K562 (cell line): ENCODE measurements at regions not wholly inside any gene's neighbourhood (a gene's known extent, or its start where the extent isn't known, plus 50 kb on each side); places are given as distances from the start of the nearest gene placed in this dataset.

Experiments
- BHLHE40 ChIP-seq: IDR thresholded peaks from 2 replicates; pipeline ENCODE4 v1.6.1; 2011; ENCODE audit warnings: low read length, improper control_type of control experiment
- CBFA2T3 ChIP-seq: fragments of 450-650 bp; IDR thresholded peaks from 2 replicates; pipeline ENCODE4 v1.6.1; 2017
- DPF2 ChIP-seq: fragments of 450-650 bp; IDR thresholded peaks from 2 replicates; pipeline ENCODE4 v1.6.1; 2016
- FOXM1 ChIP-seq, 2 experiments: fragments of 450-650 bp in 1 of 2; sonication (generic) in 1 of 2; formaldehyde crosslinking in 1 of 2; IDR thresholded peaks; 2 replicates each; pipeline versions ENCODE4 v1.6.1 to v1.9.0; 2017 to 2022; ENCODE audit warnings: low read depth in 2 of 2, mild to moderate bottlenecking in 2 of 2, missing genetic modification reagents in 1 of 2, moderate library complexity in 1 of 2
- GABPA ChIP-seq: fragments of 200-800 bp; sonication (Bioruptor generic); conservative IDR thresholded peaks from 2 replicates; pipeline ENCODE4 v1.6.1; 2016; ENCODE audit warnings: low read depth, missing genetic modification characterization, missing compliant biosample characterization
- GATA2 ChIP-seq: sonication (generic); formaldehyde crosslinking; IDR thresholded peaks from 2 replicates; pipeline ENCODE4 v1.4.0; 2020; ENCODE audit warnings: mild to moderate bottlenecking, missing genetic modification reagents
- GATAD2A ChIP-seq: fragments of 450-650 bp; IDR thresholded peaks from 2 replicates; pipeline ENCODE4 v1.6.1; 2017
- HIVEP1 ChIP-seq: fragments of 250-450 bp; sonication (Bioruptor Pico); IDR thresholded peaks from 2 replicates; pipeline ENCODE4 v1.4.0; 2020; ENCODE audit warnings: mild to moderate bottlenecking
- JUND ChIP-seq, 2 experiments: IDR thresholded peaks; 2 replicates in 1 of 2; 3 replicates in 1 of 2; pipeline ENCODE4 v1.6.1; 2011; ENCODE audit warnings: borderline replicate concordance in 2 of 2, low read depth in 2 of 2, low read length in 2 of 2, improper control_type of control experiment in 1 of 2, missing biosample characterization in 1 of 2, missing genetic modification characterization in 1 of 2, missing genetic modification reagents in 1 of 2
- PHB2 ChIP-seq: fragments of 450-650 bp; IDR thresholded peaks from 2 replicates; pipeline ENCODE4 v1.6.1; 2017; ENCODE audit warnings: low read depth
- SMARCA4 ChIP-seq: fragments of 450-650 bp; IDR thresholded peaks from 2 replicates; pipeline ENCODE4 v1.6.1; 2016
- SNIP1 ChIP-seq: fragments of 450-650 bp; IDR thresholded peaks from 2 replicates; pipeline ENCODE4 v1.7.1; 2017; ENCODE audit warnings: low read depth, mild to moderate bottlenecking
- SRF ChIP-seq, 2 experiments: fragments of 250-450, 450-650 bp in 1 of 2; sonication (Bioruptor Pico) in 1 of 2; sonication (generic) in 1 of 2; formaldehyde crosslinking; IDR thresholded peaks; 2 replicates each; pipeline versions ENCODE4 v1.5.0 to v1.5.1; 2020 to 2022; ENCODE audit warnings: mild to moderate bottlenecking in 1 of 2, missing genetic modification reagents in 1 of 2
- TBL1XR1 ChIP-seq, 2 experiments: IDR thresholded peaks; 2 replicates each; pipeline ENCODE4 v1.6.1; 2012; ENCODE audit warnings: improper control_type of control experiment in 2 of 2, low read length in 2 of 2, mild to moderate bottlenecking in 1 of 2
- TCF3 ChIP-seq: sonication (generic); formaldehyde crosslinking; IDR thresholded peaks from 2 replicates; pipeline ENCODE4 v1.4.0; 2020; ENCODE audit warnings: mild to moderate bottlenecking, missing genetic modification reagents
- TF ChIP-seq, protein P1 (sequence below): fragments of 250-450 bp; sonication (Bioruptor Pico); IDR thresholded peaks from 2 replicates; pipeline ENCODE4 v1.9.0; 2021; ENCODE audit warnings: mild to moderate bottlenecking, inconsistent platforms
- TF ChIP-seq, protein P2 (sequence below): fragments of 450-650 bp; conservative IDR thresholded peaks from 2 replicates; pipeline ENCODE4 v1.6.1; 2016; ENCODE audit warnings: missing genetic modification characterization, low read depth, mild to moderate bottlenecking, control low read depth, missing compliant biosample characterization
- TF ChIP-seq, protein P3 (sequence below): sonication (generic); formaldehyde crosslinking; IDR thresholded peaks from 2 replicates; pipeline ENCODE4 v1.8.1; 2023; ENCODE audit warnings: mild to moderate bottlenecking, missing genetic modification reagents, moderate library complexity
- TF ChIP-seq, protein P4 (sequence below): fragments of 450-650 bp; IDR thresholded peaks from 2 replicates; pipeline ENCODE4 v1.6.1; 2016
- TF ChIP-seq, protein P5 (sequence below): fragments of 450-650 bp; IDR thresholded peaks from 2 replicates; pipeline ENCODE4 v1.6.1; 2016; ENCODE audit warnings: mild to moderate bottlenecking

DNA sequence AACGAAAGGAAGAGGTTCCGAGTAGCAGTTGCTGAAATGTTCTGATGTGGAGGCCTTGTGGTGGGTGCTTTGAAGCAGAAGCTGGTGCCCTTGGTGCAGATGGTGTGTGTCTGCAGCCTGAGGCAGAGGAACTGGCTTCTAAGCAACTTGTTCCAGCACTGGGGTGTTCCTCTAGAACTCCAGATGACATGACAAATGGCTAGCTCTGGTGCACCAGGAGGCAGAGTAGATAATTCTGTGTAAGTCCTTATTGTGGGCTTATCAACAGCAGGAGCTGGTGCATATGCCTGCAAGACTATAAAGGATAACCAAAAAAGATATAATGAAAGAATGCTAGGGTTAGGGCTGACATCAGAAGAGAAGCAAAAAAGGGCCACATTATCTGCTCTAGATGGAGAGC, 76.5 kb downstream of the ARL5B start (continued):
- TF ChIP-seq, protein P1, sequence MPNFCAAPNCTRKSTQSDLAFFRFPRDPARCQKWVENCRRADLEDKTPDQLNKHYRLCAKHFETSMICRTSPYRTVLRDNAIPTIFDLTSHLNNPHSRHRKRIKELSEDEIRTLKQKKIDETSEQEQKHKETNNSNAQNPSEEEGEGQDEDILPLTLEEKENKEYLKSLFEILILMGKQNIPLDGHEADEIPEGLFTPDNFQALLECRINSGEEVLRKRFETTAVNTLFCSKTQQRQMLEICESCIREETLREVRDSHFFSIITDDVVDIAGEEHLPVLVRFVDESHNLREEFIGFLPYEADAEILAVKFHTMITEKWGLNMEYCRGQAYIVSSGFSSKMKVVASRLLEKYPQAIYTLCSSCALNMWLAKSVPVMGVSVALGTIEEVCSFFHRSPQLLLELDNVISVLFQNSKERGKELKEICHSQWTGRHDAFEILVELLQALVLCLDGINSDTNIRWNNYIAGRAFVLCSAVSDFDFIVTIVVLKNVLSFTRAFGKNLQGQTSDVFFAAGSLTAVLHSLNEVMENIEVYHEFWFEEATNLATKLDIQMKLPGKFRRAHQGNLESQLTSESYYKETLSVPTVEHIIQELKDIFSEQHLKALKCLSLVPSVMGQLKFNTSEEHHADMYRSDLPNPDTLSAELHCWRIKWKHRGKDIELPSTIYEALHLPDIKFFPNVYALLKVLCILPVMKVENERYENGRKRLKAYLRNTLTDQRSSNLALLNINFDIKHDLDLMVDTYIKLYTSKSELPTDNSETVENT (CRISPR knock-in tag): no peak
- TF ChIP-seq TBL1XR1 (IDR thresholded peaks at IDR 0.05; ENCODE audit: low read length in 2 of 2) (0 out of 4 replicates have a peak, but pooled peaks of 1 of the 2 experiments have one; percentile 26), GATA2 (CRISPR knock-in tag) (peak; percentile 27; the same call in 1 of the 2 replicates), SMARCA4 (peak; percentile 79), GABPA (no peak), DPF2 (peak; percentile 92), SRF (CRISPR knock-in tag; IDR thresholded peaks at IDR 0.05) (no peak), FOXM1 (IDR thresholded peaks at IDR 0.05; ENCODE audit: low read depth) (peak; percentile 78; the same call in 1 of the 2 replicates), FOXM1 (CRISPR knock-in tag; IDR thresholded peaks at IDR 0.05; ENCODE audit: low read depth) (no peak), SNIP1 (no peak), BHLHE40 (0 out of 2 replicates have a peak, but pooled peaks have one; percentile 9), CBFA2T3 (peak; percentile 98), JUND (IDR thresholded peaks at IDR 0.05; ENCODE audit: borderline replicate concordance, low read depth, low read length) (no peak), JUND (tag; IDR thresholded peaks at IDR 0.05; ENCODE audit: borderline replicate concordance, low read depth, low read length) (peak; percentile 19; the same call in 1 of the 3 replicates), HIVEP1 (no peak), TCF3 (CRISPR knock-in tag) (peak; percentile 88), GATAD2A (0 out of 2 replicates have a peak, but pooled peaks have one; percentile 18), PHB2 (peak; percentile 61; the same call in 1 of the 2 replicates)
- TF ChIP-seq, protein P2, sequence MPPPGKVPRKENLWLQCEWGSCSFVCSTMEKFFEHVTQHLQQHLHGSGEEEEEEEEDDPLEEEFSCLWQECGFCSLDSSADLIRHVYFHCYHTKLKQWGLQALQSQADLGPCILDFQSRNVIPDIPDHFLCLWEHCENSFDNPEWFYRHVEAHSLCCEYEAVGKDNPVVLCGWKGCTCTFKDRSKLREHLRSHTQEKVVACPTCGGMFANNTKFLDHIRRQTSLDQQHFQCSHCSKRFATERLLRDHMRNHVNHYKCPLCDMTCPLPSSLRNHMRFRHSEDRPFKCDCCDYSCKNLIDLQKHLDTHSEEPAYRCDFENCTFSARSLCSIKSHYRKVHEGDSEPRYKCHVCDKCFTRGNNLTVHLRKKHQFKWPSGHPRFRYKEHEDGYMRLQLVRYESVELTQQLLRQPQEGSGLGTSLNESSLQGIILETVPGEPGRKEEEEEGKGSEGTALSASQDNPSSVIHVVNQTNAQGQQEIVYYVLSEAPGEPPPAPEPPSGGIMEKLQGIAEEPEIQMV (tag): no peak
- TF ChIP-seq, protein P3, sequence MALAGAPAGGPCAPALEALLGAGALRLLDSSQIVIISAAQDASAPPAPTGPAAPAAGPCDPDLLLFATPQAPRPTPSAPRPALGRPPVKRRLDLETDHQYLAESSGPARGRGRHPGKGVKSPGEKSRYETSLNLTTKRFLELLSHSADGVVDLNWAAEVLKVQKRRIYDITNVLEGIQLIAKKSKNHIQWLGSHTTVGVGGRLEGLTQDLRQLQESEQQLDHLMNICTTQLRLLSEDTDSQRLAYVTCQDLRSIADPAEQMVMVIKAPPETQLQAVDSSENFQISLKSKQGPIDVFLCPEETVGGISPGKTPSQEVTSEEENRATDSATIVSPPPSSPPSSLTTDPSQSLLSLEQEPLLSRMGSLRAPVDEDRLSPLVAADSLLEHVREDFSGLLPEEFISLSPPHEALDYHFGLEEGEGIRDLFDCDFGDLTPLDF (CRISPR knock-in tag): no peak
- TF ChIP-seq, protein P4, sequence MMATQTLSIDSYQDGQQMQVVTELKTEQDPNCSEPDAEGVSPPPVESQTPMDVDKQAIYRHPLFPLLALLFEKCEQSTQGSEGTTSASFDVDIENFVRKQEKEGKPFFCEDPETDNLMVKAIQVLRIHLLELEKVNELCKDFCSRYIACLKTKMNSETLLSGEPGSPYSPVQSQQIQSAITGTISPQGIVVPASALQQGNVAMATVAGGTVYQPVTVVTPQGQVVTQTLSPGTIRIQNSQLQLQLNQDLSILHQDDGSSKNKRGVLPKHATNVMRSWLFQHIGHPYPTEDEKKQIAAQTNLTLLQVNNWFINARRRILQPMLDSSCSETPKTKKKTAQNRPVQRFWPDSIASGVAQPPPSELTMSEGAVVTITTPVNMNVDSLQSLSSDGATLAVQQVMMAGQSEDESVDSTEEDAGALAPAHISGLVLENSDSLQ: peak; percentile 79; the same call in 1 of the 2 replicates
- TF ChIP-seq, protein P5, sequence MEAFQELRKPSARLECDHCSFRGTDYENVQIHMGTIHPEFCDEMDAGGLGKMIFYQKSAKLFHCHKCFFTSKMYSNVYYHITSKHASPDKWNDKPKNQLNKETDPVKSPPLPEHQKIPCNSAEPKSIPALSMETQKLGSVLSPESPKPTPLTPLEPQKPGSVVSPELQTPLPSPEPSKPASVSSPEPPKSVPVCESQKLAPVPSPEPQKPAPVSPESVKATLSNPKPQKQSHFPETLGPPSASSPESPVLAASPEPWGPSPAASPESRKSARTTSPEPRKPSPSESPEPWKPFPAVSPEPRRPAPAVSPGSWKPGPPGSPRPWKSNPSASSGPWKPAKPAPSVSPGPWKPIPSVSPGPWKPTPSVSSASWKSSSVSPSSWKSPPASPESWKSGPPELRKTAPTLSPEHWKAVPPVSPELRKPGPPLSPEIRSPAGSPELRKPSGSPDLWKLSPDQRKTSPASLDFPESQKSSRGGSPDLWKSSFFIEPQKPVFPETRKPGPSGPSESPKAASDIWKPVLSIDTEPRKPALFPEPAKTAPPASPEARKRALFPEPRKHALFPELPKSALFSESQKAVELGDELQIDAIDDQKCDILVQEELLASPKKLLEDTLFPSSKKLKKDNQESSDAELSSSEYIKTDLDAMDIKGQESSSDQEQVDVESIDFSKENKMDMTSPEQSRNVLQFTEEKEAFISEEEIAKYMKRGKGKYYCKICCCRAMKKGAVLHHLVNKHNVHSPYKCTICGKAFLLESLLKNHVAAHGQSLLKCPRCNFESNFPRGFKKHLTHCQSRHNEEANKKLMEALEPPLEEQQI: 0 out of 2 replicates have a peak, but pooled peaks have one; percentile 21
